Caki2 (cell line): ENCODE measurements at regions not wholly inside any gene's neighbourhood (a gene's known extent, or its start where the extent isn't known, plus 50 kb on each side); places are given as distances from the start of the nearest gene placed in this dataset.
"Not testable (repeated sequence)": the region's sequence is repeated elsewhere in the genome, so short reads cannot be mapped to it uniquely, and the experiment has no call there.

Experiments used
- DNase-seq: peaks from one replicate; pipeline ENCODE4 v3.0.0-alpha.2; 2015; ENCODE audit warnings: low read depth
- in situ Hi-C: cut with HindIII; loops from 2 replicates; pipeline ENCODE4 v1.10.0; 2016; ENCODE audit warnings: low sequenced_read_pairs, low pct_unique_long_range_greater_than_20kb, mixed read lengths

DNA sequence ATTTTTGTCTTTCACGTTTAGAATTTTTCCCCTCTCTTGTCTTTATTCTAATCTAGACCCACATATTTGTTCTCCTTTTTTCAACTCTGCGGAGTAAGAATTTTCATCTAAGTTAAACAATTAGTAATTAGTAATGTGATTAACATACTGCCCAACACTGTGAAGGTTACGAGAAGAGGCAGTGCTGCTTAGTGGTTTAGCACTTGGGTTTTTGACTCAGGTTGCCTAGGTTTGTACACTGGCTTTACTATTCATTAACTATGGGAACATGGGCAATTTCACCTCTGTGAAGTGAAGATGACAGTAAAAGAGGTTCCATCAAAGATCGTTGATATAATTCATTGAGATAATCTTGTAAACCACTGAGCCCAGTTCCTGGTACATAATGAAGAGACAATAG is 82.2 kb upstream of the PNPT1 start:
- in situ Hi-C loops: no loop called here
- DNase-seq: no peak

DNA sequence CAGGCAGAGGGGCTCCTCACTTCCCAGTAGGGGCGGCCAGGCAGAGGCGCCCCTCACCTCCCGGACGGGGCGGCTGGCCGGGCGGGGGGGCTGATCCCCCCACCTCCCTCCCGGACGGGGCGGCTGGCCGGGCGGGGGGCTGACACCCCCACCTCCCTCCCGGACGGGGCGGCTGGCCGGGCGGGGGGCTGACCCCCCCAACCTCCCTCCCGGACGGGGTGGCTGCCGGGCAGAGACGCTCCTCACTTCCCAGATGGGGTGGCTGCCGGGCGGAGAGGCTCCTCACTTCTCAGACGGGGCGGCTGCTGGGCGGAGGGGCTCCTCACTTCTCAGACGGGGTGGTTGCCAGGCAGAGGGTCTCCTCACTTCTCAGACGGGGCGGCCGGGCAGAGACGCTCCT is 80.0 kb upstream of the PNPT1 start:
- in situ Hi-C loops: loop anchor here (25.0 kb wide), 1 partner anchor 239 kb away; no protein-coding TSS in a partner anchor
- DNase-seq: not testable (repeated sequence)

DNA sequence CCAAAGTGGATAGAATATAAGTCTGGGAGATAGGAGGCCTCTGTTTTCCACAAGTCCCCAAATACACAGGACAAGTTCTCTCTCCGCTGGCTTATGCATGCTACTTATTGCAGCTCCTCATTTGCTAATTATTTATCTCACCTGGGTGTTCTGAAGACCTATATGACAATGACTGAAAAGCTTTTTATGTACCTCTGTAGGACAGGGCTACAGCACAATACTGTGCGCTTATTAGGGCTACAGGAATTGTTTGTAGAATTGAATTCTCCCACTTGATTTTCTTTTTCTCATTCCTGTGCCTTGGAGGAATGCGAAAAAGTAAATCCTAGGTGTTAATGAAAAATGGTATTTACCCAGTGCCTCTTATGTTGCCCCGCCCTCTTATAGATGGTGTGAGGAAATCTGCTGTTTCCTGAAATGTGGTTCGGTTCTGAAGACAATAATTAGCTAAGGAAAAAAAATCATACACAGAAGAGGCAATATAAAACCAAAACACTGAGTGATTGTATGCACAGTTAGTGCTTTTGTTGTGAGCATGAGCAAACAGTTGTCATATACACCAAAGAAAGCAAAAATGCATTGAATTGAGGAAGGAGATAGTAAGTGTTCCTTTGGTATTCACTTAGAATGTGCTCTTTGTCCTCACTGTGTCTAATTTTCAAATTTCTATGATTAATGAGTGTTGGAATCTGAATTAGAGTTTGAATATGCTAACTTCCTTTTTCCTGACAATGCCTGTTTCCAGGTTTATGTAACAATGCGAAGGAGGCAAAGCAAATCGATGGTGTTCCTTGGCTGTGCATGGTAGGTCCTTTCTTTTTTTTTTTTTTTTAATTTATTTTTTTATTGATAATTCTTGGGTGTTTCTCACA is 78.7 kb upstream of the PNPT1 start:
- no peak for DNase-seq
- in situ Hi-C loops: loop anchor here (25.0 kb wide), 1 partner anchor 240 kb away; no protein-coding TSS in a partner anchor

DNA sequence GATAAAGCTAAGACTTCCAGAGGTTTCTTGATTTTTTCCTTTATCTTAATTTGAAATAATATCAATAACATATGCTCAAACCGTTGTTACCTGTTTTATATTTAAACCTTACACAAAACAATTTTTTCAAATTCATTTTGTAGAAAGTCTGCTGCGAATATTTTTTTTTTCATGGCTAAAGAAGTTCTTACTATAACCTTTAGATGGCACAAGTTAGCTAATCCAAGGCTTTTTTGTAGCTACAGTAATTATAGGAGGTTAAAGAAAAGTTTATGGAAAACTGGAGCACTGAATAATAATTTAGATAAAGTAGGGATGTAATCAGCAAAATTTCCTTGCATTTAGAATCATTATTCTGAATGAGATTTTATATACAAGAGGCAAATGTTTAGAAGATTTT is 78.0 kb upstream of the PNPT1 start:
- peak; percentile 39 for DNase-seq
- in situ Hi-C loops: loop anchor here (25.0 kb wide), 1 partner anchor 241 kb away; no protein-coding TSS in a partner anchor

DNA sequence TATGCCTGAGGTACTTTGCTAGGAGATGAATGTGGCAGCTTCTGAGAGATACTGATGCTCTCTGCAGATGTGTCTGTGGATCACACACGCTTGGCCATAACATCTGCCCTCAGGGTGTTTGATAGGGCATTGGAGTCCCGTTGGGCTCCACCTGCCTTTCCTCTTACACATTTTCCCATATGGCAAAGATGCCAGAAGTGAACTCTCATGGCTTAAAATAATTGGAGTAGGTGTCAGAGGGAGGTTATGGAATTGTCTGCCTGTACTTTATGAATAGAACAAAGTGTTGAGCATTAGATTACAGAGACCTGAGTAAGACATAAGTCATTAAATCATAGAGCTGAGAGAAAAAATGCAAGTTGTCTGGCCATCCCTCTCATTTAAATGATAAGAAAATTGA is 75.3 kb upstream of the PNPT1 start:
- no peak for DNase-seq
- in situ Hi-C loops: loop anchor here (25.0 kb wide), 1 partner anchor 243 kb away; no protein-coding TSS in a partner anchor

DNA sequence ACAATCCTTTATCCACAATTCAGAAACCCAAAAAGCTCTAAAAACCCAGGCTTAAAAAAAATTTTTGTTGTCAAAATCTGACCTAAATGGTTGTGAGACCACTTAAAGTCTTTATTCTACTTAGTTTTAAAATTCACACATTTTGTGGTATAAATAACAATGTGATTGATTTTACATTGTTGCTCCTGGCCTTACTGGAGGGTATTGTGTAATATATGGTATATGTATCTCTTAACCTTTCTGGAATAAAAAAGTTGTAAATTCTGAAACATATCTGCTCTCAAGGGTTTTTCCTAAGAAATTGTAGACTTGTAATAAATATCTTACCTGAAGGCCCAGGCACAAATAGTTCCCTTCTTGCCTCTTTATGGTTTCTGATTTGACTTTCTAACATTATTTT is 73.3 kb upstream of the PNPT1 start:
- DNase-seq: no peak
- in situ Hi-C loops: loop anchor here (25.0 kb wide), 1 partner anchor 245 kb away; no protein-coding TSS in a partner anchor

DNA sequence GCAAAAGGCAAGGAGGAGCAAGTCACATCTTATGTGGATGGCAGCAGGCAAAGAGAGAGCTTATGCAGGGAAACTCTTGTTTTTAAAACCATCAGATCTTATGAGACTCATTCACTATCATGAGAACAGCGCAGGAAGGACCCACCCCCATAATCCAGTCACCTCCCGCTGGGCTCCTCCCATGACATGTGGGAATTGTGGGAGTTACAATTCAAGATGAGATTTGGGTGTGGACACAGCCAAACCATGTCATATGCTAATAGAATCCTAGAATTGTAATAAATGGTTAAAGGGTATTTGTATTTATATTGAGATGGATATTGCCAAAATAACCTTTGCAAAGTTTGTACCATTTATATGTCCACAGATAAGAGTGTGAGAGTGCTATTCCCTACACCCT is 72.1 kb upstream of the PNPT1 start:
- in situ Hi-C loops: loop anchor here (25.0 kb wide), 1 partner anchor 247 kb away; no protein-coding TSS in a partner anchor
- DNase-seq: not testable (repeated sequence)

DNA sequence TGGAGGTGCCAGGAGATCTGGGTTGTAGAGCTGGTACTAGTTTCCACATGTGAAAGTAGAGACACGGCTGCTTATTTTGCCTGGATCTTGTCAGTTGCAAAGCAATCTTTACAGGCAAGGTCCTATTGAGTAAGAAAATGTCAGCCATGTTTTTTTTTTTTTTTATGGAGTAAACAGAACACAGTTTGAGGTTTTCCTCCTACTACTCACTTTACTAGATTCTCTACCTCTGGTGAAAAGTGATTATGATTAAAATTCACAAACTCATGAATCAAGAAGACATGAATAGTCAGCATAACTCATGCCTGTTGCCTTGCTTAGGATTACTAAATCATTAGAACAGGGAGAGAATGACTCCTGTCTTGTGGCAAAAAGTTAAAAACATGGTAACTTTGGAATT is 70.1 kb upstream of the PNPT1 start:
- DNase-seq: no peak
- in situ Hi-C loops: loop anchor here (25.0 kb wide), 1 partner anchor 249 kb away; no protein-coding TSS in a partner anchor

DNA sequence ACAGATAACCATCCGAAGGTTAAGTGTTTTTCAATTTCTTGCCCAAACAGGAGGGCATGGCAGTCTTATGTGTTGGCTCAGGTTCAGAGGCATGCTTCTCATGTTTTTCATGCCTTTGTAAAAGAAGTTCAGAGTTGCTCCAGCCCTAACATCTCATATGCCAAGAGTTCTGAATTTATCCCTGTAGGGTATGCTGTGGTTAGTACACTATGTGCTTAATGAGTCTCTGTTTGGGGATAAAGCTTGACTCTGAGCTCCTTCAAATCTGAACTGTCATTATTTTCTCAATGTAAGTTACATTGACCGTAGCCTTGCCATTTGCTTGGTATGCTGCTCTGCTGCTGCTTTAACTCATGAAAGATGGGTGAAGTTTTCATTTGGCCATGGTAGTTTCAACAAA is 67.9 kb upstream of the PNPT1 start:
- in situ Hi-C loops: loop anchor here (25.0 kb wide), 1 partner anchor 251 kb away; no protein-coding TSS in a partner anchor
- no peak for DNase-seq

DNA sequence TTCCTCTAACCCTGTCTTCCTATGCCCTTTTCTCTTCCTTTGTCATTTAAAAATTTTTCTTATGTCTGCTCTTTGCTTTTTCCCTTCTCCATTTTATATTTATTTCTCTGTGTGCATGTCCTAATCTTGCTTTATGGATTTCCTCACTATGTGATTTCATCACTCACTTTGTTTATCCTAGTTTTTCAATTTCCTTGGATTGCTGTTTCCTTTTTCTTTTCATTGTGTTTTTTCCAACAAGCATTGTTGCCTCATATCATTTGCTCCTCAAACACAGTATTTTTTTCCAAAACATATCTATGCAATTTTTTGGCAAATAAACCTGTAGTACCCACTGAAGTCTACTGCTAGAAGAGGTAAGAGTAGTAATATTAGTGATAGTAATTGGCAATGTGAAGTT is 67.4 kb upstream of the PNPT1 start:
- in situ Hi-C loops: loop anchor here (25.0 kb wide), 1 partner anchor 251 kb away; no protein-coding TSS in a partner anchor
- no peak for DNase-seq

DNA sequence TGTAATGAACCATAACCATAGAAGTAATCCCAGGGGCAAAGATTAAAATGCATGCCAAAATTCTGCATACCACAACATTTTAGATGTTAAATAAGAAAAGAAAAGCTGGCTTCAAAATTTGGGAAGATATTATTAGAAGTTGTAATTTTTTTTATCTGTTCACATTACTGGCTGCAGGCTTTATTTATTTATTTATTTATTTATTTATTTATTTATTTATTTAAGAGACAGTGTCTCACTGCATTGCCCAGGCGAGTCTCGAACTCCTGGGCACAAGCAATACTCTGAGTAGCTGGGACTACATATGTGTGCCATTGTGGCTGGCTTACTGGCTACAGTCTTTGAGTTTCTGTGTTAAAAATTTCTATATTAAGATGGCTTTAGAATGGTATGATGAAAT is 66.5 kb upstream of the PNPT1 start:
- in situ Hi-C loops: loop anchor here (25.0 kb wide), 1 partner anchor 252 kb away; no protein-coding TSS in a partner anchor
- no peak for DNase-seq

DNA sequence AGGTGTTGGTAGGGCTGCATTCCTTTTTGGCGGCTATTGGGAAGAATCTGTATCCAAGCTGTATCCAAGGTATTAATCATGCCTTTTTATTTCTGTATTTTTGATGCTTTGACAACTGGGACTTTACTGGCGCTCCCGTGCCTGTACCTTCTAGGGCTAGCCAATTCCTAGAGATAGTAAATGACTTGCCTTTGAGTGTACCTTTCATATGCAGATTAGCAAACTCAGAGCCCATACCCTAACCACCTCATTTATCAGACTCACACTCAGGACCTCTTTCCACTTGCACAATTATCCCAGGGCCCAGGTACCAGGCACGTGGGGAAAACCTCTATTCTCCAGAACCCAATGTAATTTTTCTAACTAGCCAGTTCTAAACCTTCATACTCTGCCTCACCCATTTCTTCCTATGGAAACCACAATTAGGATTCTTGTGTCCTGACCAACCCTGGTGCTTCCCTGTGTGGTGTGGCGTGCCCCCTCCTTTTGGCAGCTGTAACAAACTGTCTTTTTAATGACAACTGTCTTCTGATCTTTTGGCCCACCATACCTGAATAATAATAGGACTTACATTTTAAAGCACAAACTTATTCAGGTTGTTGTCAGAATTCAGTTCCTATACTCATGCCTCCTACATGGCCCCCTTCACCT is 65.8 kb upstream of the PNPT1 start:
- no peak for DNase-seq
- in situ Hi-C loops: loop anchor here (25.0 kb wide), 1 partner anchor 253 kb away; no protein-coding TSS in a partner anchor

DNA sequence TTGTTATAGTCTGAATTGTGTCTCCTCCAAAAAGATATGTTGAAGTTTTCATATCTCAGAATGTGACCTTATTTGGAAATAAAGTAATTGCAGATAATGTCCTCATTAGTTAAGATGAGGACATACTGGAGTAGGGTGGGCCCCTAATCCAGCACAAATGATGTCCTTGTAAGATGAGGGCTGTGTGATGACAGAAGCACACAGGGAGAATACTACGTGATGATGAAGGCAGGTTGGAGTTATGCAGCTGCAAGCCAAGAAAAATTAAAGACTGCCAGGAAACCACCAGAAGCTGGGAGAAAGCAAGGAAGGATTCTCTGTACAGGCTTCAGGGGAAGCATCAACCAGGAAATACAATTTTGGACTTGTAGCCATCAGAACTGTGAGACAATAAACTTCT is 58.3 kb upstream of the PNPT1 start:
- DNase-seq: no peak
- in situ Hi-C loops: loop anchor here (25.0 kb wide), 1 partner anchor 260 kb away; no protein-coding TSS in a partner anchor

DNA sequence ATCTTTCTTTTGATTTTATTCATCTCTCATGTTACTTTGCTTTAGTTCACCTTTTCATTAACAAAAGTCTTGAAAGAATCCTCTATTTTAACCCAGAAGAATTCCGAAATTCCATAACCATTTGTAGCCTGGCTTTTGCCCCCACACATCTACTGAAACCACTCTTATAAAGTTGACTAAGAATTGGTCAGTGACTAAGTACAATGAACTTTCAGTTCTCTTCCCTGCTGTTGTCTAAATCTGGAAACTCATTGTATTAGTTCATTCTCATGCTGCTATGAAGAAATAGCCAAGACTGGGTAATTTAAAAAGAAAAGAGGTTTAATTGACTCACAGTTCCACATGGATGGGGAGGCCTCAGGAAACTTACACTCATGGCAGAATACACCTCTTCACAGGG is 49.9 kb upstream of the PNPT1 start:
- DNase-seq: no peak
- in situ Hi-C loops: no loop called here
